NCI-H526 treated with DMSO at 0.1 percent for 48 hours (cell line): ENCODE measurements at regions not wholly inside any gene's neighbourhood (a gene's known extent, or its start where the extent isn't known, plus 50 kb on each side); places are given as distances from the start of the nearest gene placed in this dataset.
"Not testable (repeated sequence)": the region's sequence is repeated elsewhere in the genome, so short reads cannot be mapped to it uniquely, and the experiment has no call there.

Source experiments
- DNase-seq: peaks from one replicate; lab custom pipeline; 2025; lab: John Stamatoyannopoulos, UW

DNA sequence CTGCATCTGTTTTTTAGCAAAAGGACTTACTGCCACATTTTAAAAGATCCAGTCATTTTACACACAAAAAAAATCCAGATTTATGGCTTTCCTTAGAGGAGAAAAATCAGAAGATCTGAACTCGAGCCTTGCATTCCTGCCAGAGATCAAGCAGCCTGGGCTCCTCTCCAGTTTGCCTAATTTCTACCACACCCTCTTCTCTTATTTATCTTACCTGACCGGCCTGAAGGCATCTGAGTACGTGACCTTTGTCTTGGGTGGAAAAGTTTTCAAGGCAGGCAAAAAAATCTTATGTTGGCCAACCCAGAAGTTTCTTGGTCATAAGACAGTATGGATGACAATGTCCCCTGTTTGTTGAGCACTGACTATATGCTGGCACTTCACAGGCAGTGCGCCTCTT lies 60.3 kb downstream of the CHRD start:
- no peak for DNase-seq

DNA sequence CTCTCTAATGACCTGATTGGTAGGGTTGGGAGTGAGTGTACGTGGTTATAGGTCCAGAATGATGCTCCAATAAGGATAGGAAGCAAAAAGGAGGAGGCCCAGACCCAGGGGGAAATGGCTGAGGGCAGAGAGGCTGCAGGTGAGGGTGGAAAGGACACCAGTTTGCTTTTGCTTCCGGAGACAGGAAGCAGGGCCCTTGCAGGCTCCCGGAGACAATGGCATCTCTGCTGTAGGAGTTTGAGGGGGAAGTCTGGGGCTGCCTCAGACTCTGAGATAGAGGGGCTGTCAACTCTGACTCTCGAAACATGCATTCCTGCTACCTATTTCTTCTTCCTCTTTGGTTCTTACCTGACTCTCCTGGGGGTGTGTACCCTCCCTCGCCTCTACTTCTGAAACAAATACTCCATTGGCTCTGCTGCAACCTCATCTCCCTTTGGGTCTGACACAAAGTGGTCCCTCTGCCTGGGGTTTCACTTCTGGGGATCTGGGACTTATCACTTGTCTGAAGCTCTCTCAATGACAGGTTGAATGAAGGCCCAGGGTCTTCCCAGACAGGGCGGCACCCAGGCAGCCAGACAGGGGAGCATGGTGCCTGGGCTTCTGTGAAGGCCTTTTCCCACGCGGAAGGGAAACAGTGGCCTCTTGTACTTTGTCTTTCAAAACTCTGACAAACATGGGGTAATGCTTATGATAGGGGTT lies 61.5 kb downstream of the CHRD start:
- no peak for DNase-seq

DNA sequence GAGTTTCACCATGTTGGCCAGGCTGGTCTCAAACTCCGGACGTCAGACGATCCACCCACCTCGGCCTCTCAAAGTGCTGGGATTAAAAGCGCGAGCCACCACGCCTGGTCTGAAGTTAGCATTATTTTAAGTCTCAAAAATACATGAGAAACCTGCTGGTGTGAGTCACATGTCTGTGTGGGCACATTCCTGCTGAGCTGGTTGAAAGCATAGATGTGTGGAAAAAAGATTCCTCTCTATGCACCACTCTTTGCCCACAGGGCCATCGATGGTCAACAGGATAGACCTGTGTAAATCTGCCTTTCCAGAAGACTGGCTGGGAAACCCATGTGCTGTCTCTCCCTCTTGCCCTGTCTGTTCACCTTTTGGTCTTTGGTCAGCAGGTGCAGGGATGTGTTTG lies 63.5 kb downstream of the CHRD start:
- DNase-seq: no peak

DNA sequence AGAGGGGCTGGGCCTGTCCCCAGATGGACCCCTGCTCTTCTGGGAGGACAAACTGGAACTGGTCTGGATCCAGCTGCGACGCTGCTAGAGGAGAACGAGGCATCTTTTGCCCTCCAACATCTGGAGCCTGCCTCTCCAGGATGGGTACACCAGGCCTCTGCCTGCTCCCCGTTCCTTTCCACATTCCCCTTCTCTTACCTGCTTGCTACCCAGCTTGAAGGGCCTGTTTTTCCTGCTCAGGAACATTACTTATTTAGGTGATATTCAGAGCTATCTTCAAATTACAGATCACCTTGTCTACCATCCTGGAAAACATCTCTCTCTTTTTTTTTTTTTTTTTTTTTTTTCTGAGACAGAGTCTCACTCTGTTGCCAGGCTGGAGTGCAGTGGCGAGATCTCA lies 64.0 kb downstream of the CHRD start:
- no peak for DNase-seq

DNA sequence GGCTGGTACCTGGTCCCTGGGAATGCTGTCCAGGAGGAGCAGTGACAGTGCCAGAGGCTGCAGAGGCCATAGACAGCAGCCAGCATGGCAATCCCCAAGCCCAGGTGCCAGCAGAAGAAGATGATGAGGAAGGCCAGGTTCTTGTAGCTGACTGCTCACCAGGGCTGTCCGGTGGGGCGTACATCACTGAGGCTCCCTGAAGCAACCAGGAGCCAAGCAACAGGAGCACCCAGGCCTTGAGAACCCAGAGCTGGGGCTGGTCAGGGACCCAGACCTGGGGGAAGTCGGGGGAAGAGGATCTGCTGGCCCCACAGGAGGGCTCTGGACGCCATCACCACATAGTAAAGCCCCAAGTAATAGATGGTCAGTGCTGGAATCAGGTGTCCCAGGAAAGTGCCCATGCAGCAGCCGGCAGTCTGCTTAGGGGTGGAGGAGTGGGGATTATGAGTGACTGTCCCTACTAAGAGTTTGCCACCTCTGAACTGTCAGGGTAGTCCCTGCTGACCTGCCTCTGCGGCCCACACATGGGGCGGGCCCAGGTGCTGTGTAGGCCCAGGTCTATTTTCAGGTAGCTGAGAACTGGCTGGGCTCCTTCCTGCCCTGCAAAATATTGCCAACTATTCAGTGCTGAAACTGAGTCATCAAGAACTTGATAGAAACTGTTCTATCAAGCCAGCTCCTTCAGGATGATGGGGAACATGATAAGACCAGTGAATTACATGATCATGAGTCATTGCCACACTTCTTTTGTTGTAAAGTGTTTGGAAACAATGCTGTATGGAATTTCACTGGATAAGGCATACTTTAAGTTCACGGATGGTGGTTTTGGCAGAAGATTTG lies 68.7 kb downstream of the CHRD start:
- no peak for DNase-seq

- no peak for DNase-seq
Measured at GRCh38 chr3:184449161-184449515, 69.3 kb downstream of the CHRD start.

DNA sequence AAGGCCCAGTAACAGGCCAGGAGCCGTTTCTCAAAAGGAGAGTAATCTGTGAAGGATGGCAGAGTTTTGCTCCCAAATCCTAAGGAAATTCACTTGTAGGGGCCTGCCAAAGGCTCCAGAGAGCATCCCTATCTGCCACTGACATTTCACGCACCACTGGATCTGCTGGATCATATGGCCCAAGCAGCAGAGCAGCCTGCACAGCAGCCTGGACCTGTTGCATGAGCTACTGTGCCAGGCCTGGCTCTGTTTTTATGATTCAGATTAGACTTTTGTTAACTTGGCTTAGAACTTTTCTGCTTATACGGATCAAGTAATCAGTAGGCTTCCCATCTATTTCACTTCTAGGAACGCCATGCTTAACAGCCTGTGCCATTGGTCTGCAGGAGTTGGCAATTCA lies 70.7 kb downstream of the CHRD start:
- DNase-seq: no peak

GRCh38 chr3:184453296-184453695 lies 73.4 kb downstream of the CHRD start:
- DNase-seq: no peak

DNA sequence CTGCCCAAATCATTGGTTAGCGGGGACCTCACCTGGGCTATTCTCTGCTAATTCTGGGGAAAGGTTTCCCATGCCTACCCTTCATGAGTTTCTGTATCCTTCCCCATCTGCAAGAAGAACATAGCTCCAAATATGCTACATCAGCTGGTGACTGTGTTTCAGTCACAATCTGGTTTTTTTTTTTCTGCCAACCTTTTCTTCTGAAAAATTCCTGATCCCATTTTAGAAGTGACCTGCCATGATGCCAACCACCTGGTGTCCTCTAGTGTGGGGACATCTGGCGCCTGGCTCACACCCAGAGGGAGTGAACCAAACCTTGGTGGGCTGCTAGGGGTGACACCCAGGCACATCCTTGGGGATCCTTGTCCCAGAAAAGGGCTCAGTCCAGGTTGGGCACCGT lies 76.1 kb downstream of the CHRD start:
- DNase-seq: no peak

GRCh38 chr3:184456476-184456875 lies 76.6 kb downstream of the CHRD start:
- DNase-seq: no peak

GRCh38 chr3:184457329-184457728 lies 77.5 kb downstream of the CHRD start:
- DNase-seq: no peak

GRCh38 chr3:184457784-184458377 lies 78.0 kb downstream of the CHRD start:
- DNase-seq: not testable (repeated sequence)

DNA sequence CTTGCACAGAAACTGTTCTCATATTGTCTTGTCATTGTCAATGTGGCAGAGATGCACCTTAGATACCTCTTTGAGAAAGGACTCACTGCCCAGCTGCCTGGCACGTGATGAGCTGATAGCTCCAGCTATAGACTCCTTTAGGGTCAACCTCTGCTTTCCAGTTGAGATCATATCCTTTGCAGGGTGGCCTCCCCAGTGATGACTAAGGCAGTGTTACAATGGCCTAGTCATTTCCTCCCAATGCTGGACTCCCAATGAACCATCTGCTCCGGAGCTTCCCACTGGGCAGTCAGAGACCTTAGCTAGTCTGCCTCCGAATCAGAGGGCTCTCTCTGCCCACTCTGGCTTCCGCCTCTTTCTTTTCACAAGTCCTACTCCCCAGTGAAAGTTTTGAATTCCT lies 79.5 kb downstream of the CHRD start:
- no peak for DNase-seq

DNA sequence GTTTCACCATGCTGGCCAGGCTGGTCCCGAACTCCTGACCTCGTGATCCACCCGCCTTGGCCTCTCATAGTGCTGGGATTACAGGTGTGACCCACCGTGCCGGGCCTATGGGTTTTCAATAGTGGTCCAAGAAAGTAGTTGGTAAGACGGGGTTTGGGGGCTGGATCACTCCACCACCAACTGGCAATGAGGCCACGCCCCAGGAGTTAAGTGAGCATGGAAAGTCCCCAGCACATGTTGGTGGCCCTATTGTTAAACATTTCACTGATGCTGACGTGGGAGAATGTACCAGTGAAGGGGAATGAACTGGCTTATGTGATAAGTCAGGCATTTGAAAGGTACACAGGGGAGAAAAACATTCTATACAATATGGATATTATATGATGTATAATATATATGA lies 80.4 kb downstream of the CHRD start:
- DNase-seq: no peak

GRCh38 chr3:184461219-184461618 lies 81.4 kb downstream of the CHRD start:
- DNase-seq: no peak

GRCh38 chr3:184465883-184466412 lies 86.1 kb downstream of the CHRD start:
- no peak for DNase-seq

DNA sequence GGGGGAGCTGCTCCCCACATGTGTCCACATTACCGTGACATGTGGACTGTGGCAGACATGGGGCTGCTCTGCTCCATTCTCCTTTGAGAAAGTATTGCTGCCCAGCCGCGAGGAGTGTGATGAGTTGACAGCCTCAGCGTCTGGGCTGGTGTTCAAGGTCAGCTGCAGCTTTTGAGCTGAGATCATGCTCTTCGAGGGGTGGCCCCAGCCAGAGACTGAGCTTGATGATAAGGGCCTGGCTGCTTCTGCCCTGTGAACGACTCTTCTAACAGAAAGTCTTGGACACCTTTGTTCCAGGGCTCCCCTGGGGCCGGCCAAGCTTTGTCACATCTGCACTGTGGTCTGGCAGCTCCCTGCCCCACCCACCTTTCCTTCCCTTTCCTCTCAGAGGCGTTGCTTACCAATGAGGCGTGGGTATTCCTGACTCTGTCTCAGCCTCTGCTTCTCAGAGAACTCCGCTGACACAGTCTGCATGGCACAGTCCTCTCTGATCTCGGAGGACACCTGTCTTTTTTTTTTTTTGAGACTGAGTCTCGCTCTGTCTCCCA lies 86.6 kb downstream of the CHRD start:
- DNase-seq: no peak

DNA sequence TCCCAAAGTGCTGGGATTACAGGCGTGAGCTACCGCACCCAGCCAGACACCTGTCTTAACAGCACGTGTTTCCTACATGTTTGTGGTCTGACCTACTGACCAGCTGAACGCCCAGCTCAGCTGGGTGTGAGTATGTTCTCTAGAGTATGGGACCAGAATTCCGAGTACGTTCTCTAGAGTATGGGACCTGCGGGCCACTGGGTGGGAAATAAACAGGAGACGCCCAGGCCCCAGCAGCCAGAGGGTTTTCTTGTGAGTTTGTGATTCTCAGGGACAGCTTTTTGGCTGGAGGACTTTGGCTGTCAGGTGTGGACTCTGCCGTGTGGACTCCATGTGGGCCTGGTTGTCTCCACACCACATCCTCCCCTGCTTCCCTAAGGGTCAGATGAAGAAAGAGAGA lies 87.3 kb downstream of the CHRD start:
- no peak for DNase-seq

GRCh38 chr3:184470551-184470950 lies 90.7 kb downstream of the CHRD start:
- DNase-seq: no peak

DNA sequence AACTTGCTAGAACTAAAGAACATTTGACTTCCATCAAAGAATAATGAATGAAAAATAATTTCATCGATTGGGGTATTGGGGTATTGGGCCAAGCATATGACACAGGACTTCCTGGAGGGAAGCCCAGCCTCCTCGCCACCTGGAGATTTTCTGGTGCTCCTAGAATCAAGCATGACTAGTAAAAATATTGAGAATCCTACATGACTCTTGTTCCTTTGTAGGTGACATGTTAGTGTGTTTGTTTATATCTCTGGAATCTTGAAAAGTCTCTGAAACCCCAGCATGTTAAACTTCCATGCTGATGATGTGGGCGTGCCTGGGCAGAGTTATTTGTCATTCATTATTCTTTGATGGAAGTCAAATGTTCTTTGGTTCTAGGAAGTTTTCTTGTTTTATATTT lies 90.1 kb upstream of the EPHB3 start:
- no peak for DNase-seq

DNA sequence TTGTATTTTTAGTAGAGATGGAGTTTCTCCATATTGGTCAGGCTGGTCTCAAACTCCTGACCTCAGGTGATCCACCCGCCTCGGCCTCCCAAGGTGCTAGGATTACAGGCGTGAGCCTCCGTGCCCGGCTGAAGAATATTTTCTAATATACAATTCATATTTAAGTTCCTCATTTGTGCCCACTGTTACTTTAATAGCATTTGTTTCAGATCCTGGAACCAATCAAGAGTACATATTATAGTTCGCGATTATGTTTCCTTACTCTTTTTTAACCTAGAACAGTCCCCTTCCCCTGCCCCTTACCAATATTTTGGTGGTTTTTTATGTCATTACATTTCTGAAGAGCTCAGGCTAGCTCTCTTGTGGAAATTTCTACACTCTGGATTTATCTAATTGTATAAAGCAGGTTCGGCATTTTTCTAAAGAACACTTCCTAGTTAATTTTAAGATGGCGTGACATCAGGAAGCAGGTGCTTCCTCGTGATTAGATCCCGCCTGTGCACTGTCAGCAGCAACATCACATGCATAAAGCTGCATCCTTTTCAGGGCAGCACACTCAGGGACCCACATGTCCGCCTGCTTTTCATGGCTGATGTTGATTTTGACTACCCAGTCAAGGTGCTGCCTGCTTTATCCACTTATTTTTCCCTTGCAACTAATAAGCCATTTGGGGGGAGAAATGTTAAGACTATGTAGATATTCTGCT lies 88.7 kb upstream of the EPHB3 start:
- no peak for DNase-seq

DNA sequence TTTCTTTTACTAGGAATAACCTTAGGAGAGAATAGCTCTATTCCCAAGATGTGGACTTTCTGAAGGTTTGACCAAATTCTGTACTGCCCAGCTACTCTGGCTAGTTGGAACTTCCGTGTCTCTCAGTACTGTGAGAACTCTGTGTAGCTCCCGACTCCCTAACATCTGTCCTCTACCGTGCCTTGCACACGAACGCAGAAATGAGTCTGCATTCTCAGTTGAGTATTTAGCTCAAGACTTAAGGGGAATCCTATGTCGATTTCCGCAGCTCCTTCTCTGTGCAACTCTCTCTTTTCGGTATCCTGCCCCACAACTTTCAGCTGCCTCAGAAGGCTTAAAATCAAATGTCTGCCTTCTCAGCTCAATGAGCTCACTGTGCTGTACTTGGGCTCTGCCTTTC lies 86.7 kb upstream of the EPHB3 start:
- no peak for DNase-seq
